ENCODE measurements at regions not wholly inside any gene's neighbourhood (a gene's known extent, or its start where the extent isn't known, plus 50 kb on each side); places are given as distances from the start of the nearest gene placed in this dataset.

GRCh38 chr9:96183751-96184150 lies 118.2 kb downstream of the HSD17B3 start:
- no peak for DNase-seq

DNA sequence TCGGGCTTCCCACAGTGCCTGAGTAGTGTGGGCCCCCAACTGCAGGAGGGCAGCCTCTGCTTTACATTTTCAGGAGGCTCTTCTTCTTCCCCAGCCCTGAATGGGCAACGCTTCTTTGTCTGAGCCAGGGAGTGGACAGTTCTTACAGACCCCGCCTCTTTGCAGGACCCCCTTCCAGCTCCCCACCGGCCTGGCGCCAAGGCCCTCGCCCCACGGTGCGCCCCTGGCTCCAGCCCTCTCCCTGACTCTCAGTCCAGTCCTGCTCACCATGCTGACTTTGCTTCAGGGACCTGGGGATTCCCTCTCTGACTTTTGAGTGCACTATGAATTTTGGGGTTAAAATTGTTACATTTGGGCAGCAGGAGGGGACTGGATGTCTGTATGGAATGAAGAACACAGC lies 123.8 kb downstream of the HSD17B3 start:
- no peak for DNase-seq

DNA sequence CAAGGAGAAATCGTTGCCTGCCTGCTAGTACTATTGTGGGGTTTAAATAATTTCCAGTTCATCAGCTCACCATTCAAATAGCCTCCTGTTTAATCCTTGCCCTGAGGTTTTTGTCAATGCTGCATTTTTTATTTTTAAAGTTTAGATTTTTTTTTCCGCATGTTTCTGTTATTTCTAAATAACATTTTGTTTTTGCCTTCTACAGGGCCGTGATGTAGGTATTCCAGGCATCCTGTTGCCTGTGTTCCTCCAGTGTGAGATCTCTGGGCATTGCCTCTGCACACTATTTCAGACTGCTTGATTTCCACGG lies 124.3 kb downstream of the HSD17B3 start:
- DNase-seq = no peak

GRCh38 chr9:96177005-96177718 lies 124.8 kb downstream of the HSD17B3 start:
- no peak for DNase-seq

GRCh38 chr9:96175796-96176195 lies 126.2 kb downstream of the HSD17B3 start:
- DNase-seq = no peak

- no peak for DNase-seq
These were observed 127.0 kb downstream of the HSD17B3 start for GRCh38 chr9:96175001-96175400.

GRCh38 chr9:96174371-96174770 lies 127.6 kb downstream of the HSD17B3 start:
- DNase-seq = no peak

GRCh38 chr9:96173640-96174039 lies 128.3 kb downstream of the HSD17B3 start:
- no peak for DNase-seq

DNA sequence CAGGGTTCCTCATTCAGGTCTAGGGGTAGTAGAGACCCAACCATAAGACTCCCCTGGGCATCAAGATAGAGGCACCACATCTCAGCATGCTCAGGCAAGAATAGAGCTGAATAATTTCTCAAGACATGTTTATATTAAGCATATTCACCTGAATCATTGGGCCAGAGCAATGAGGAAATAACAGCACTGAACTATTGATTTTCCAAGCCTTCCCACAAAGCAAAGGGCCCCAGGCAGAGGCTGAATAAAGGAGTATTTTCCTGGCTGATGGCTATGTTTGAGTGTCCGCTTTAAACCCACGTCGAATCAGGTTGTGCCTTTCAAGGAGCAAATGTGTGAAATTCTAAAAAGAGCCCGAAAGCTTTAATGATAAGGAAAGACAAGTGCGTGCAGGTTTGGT lies 129.2 kb downstream of the HSD17B3 start:
- DNase-seq = no peak

DNA sequence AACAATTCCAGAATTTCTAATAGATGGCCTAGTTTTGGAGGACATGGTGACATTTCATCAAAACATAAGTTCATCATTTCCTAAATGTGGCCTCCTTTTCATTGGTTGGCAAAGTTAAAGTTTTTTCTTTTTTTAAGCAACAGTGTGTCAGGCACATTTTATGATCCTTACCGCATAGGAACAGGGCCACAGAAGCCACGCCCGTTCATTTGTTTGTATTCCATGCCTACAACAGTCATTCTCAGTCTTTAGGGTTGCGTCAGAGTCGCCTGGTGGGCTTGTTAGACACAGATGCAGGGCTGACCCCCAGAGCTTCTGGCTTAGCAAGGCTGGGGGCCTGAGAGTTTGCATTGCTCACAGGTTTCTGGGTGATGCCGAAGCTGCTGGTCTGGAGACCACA lies 130.2 kb downstream of the HSD17B3 start:
- DNase-seq = no peak

- no peak for DNase-seq
These were observed 132.1 kb downstream of the HSD17B3 start for GRCh38 chr9:96169901-96170300.

DNA sequence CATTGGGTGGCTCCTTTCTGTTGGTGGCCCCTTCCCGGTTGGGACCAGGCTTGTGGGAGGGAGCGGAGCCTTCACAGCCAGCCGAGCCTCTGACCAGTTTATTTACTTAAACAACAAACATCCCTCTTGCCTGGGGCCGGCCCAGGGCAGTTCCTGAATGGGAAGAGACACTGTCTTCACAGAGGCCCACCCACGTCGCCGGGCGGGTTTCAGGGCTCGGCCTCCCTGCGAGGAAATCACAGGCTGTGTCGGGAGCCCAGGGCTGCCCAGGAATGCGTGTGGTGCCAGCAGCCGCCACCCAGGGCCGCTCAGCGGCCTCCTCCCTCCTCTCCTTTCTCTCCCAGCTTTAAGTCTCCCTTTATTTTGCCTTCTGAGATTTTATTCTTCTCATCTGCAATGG lies 132.5 kb downstream of the HSD17B3 start:
- no peak for DNase-seq

- DNase-seq = no peak
These were observed 133.1 kb downstream of the HSD17B3 start for GRCh38 chr9:96168882-96169281.

DNA sequence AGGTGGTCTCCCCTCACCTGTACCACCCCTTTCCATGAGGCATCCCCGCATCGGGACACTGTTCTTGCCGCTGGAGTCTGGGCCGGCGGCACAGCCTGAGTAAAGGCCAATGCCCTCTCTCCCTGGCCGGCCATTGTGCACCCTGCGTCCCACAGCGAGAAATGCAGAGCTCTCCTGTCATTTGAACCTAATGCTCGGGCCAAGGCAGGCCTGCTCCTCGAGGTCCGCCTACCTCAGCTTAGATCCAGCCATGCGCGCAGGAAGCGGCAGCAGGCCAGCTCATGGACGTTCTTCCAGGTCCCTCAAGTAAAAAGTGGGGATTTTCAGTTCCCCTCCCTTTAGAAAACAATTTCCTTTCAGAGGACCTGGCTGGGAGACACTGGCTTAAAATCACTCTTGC lies 135.0 kb downstream of the HSD17B3 start:
- DNase-seq = no peak

DNA sequence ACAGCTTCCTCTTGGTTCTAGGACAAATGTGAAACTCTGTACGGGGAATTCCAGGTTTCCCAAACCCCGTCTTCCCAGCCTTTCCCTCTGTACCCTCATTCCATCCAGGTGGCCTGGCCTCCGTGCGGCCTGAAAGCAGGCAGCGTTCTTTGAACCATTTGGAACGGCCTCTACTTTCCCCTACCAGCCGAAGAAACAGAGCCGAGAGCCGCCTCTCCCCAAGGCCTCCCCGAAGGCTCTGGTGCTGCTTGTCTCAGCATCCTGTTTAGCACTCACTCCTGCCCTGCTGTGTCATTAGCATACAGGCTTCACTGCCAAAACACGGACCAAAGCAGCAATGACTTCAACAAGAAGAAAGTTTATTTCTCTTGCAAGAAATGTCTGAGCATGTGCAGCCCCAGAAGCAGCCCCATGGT lies 137.7 kb downstream of the HSD17B3 start:
- no peak for DNase-seq

DNA sequence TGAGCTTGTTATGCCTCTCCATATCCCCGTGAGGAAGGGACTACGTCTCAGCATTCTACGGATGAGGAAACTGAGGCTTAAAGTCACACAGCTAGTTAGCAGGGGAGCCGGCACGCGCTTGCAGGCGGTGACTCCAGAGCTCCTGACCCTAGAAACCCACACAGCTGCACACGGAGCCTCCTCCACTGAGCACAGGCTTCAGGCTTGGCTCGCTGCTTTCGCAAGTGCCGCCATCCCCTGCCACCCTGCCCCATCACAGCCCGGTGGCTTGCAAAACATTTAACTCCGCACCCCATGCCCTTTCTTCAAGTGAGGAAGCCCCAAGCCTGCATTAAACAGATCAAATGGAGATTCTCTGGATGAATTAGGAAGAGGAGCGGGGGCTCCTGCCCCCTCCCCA lies 138.3 kb downstream of the HSD17B3 start:
- no peak for DNase-seq

- no peak for DNase-seq
These were observed 138.8 kb downstream of the HSD17B3 start for GRCh38 chr9:96163161-96163560.

- no peak for DNase-seq
These were observed 140.2 kb downstream of the HSD17B3 start for GRCh38 chr9:96161819-96162218.

- no peak for DNase-seq
These were observed 141.1 kb downstream of the HSD17B3 start for GRCh38 chr9:96160866-96161265.

GRCh38 chr9:96160168-96160567 lies 141.8 kb downstream of the HSD17B3 start:
- no peak for DNase-seq

- DNase-seq = no peak
These were observed 142.4 kb downstream of the HSD17B3 start for GRCh38 chr9:96159596-96159995.

- DNase-seq = no peak
These were observed 142.9 kb downstream of the HSD17B3 start for GRCh38 chr9:96158909-96159575.

- no peak for DNase-seq
These were observed 143.8 kb downstream of the HSD17B3 start for GRCh38 chr9:96158147-96158546.

DNA sequence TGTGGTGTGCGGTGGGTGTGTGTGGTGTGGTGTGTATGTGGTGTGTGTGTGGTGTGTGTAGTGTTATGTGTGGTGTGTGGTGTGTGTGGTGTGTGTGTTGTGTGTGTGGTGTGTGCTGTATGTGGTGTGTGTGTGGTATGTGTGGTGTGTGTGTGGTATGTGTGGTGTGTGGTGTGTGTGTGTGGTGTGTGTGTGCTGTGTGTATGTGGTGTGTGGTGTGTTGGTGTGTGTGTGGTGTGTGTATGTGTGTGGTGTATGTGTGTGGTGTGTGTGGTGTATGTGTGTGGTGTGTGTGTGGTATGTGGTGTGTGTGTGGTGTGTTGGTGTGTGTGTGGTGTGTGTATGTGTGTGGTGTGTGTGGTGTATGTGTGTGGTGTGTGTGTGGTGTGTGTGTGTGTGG lies 144.3 kb downstream of the HSD17B3 start:
- no peak for DNase-seq

Measured in effector CD4-positive, alpha-beta T cell (primary cell).